Spleen (tissue), 11 donors: ENCODE measurements at regions not wholly inside any gene's neighbourhood (a gene's known extent, or its start where the extent isn't known, plus 50 kb on each side); places are given as distances from the start of the nearest gene placed in this dataset.

Experiments used
- DNase-seq: peaks from one replicate; pipeline ENCODE4 v3.0.0-alpha.2; 2020
- H3K27ac ChIP-seq, 8 donors: fragments of 200-600 bp; sonication (generic) in 7 of 8; 1 replicate in 4 of 8; 2 replicates in 4 of 8; pipeline versions ENCODE4 v1.5.0 to v1.8.0; 2016 to 2021; ENCODE audit warnings: inconsistent platforms in 4 of 8, mild to moderate bottlenecking in 4 of 8, moderate library complexity in 1 of 8
- H3K27me3 ChIP-seq, 7 donors: fragments of 200-600 bp; sonication (generic) in 6 of 7; replicated peaks in 1 of 7; 1 replicate in 4 of 7; 2 replicates in 3 of 7; pipeline versions ENCODE4 v1.5.0 to v1.8.0; 2016 to 2021; ENCODE audit warnings: inconsistent platforms in 3 of 7, mild to moderate bottlenecking in 1 of 7
- H3K36me3 ChIP-seq, 6 donors: fragments of 200-600 bp; sonication (generic) in 5 of 6; 1 replicate in 4 of 6; 2 replicates in 2 of 6; pipeline versions ENCODE4 v1.5.0 to v1.8.0; 2016 to 2021; ENCODE audit warnings: inconsistent platforms in 2 of 6
- H3K4me1 ChIP-seq, 6 donors: fragments of 200-600 bp; sonication (generic) in 5 of 6; 1 replicate in 3 of 6; 2 replicates in 3 of 6; pipeline versions ENCODE4 v1.5.0 to v1.8.0; 2016 to 2021; ENCODE audit warnings: inconsistent platforms in 3 of 6
- H3K4me3 ChIP-seq, 8 donors: fragments of 200-600 bp; sonication (generic) in 7 of 8; 1 replicate in 4 of 8; 2 replicates in 4 of 8; pipeline versions ENCODE4 v1.5.0 to v1.8.0; 2016 to 2021; ENCODE audit warnings: inconsistent platforms in 4 of 8, mild to moderate bottlenecking in 4 of 8, moderate library complexity in 2 of 8
- H3K9me3 ChIP-seq, 8 donors: fragments of 200-600 bp; sonication (generic) in 7 of 8; 1 replicate in 4 of 8; 2 replicates in 4 of 8; pipeline versions ENCODE4 v1.5.0 to v1.8.0; 2016 to 2021; ENCODE audit warnings: inconsistent platforms in 4 of 8
- CTCF ChIP-seq, 11 experiments: fragments of 200-600 bp in 7 of 11; fragments of 450-650 bp in 4 of 11; sonication (generic) in 4 of 11; IDR thresholded peaks in 8 of 11; conservative IDR thresholded peaks in 3 of 11; 1 replicate in 7 of 11; 2 replicates in 4 of 11; pipeline versions ENCODE4 v1.4.0 to v1.8.0; 2016 to 2021; ENCODE audit warnings: antibody characterized with exemption in 11 of 11, inconsistent platforms in 4 of 11, mild to moderate bottlenecking in 1 of 11
- POLR2A ChIP-seq, 3 donors: fragments of 450-650 bp; IDR thresholded peaks; one replicate each; pipeline ENCODE4 v1.5.1; 2017; ENCODE audit warnings: antibody characterized with exemption in 3 of 3, mild to moderate bottlenecking in 1 of 3
- POLR2AphosphoS5 ChIP-seq, 3 donors: sonication (generic); formaldehyde crosslinking; IDR thresholded peaks; one replicate each; pipeline ENCODE4 v1.5.1; 2017; ENCODE audit warnings: antibody characterized with exemption in 3 of 3
- WGBS, 5 donors: extraction: QIAGEN DNeasy Blood & Tissue Kit in 3 of 5; methylation state at CpG; one replicate each; pipeline versions ENCODE4 v1.1.5 to v1.1.7; 2013 to 2018; 5-methylcytosine and 5-hydroxymethylcytosine counted together
- intact Hi-C: fragments of 100-400 bp; cut with DNase I; formaldehyde crosslinking; loops from one replicate; pipeline ENCODE4 v1.15.0; 2023; ENCODE audit warnings: low total_unique reads
- donor health status: healthy with polysubstance abuse.
- donor health status: DM: no; HTN: no; CAD: no; lungs with moderate emphysema.
- donor health status: DM: no; HTN: no; CAD: no.
- donor health status: Bipolar disorder and iron deficiency.
- donor health status: healthy.
- donor health status: DM: no; HTN: no; CAD: no.
- donor health status: DM: yes; HTN: yes; CAD: no.

GRCh38 chr11:21924262-21924661 is 268.6 kb upstream of the ANO5 start:
- no peak for TF ChIP-seq POLR2AphosphoS5 (IDR thresholded peaks at IDR 0.05)
- TF ChIP-seq POLR2A (IDR thresholded peaks at IDR 0.05) = no peak
- no peak for TF ChIP-seq CTCF (IDR thresholded peaks at IDR 0.05 in 8 of 11, conservative IDR thresholded peaks at IDR 0.05 in 3 of 11)
- intact Hi-C loops = no loop called here
- H3K4me1 ChIP-seq = peaks cover 0 to 6% (median 0%) of the 10 kb centered on the region in 6 donors
- H3K4me3 ChIP-seq = no peak overlapping the region
- 38 to 94% (median 87%) methylated on average over 1 of the region's 1 CpG for WGBS, 5 donors
- H3K9me3 ChIP-seq = no peaks in the 10 kb centered on the region
- no peaks in the 10 kb centered on the region for H3K36me3 ChIP-seq
- H3K27ac ChIP-seq = no peak overlapping the region
- H3K27me3 ChIP-seq = no peaks in the 10 kb centered on the region
- DNase-seq = no peak

GRCh38 chr11:21927628-21928027 is 265.3 kb upstream of the ANO5 start:
- H3K4me1 ChIP-seq = peaks cover 0 to 6% (median 0%) of the 10 kb centered on the region in 6 donors
- H3K27me3 ChIP-seq = no peaks in the 10 kb centered on the region
- H3K4me3 ChIP-seq = no peak overlapping the region
- whole genome bisulfite sequencing, 5 donors = 37 to 62% (median 50%) methylated on average over 3 of the region's 3 CpGs
- TF ChIP-seq POLR2AphosphoS5 (IDR thresholded peaks at IDR 0.05) = no peak
- no peak for TF ChIP-seq CTCF (IDR thresholded peaks at IDR 0.05 in 8 of 11, conservative IDR thresholded peaks at IDR 0.05 in 3 of 11)
- no peak for TF ChIP-seq POLR2A (IDR thresholded peaks at IDR 0.05)
- intact Hi-C loops = no loop called here
- no peak overlapping the region for H3K27ac ChIP-seq
- H3K9me3 ChIP-seq = no peaks in the 10 kb centered on the region
- H3K36me3 ChIP-seq = no peaks in the 10 kb centered on the region
- DNase-seq = no peak

- TF ChIP-seq CTCF (IDR thresholded peaks at IDR 0.05 in 8 of 11, conservative IDR thresholded peaks at IDR 0.05 in 3 of 11) (no peak), POLR2A (IDR thresholded peaks at IDR 0.05) (no peak), POLR2AphosphoS5 (IDR thresholded peaks at IDR 0.05) (no peak)
- Histone ChIP-seq H3K9me3 (no peaks in the 10 kb centered on the region), H3K4me1 (peaks cover 0 to 6% (median 0%) of the 10 kb centered on the region in 6 donors), H3K4me3 (no peak overlapping the region), H3K36me3 (no peaks in the 10 kb centered on the region), H3K27ac (peak overlapping the region in 1 of 8 donors; percentile 25), H3K27me3 (no peaks in the 10 kb centered on the region)
- no peak for DNase-seq
- 58 to 70% (median 67%) methylated on average over 2 of the region's 2 CpGs for WGBS, 5 donors
- intact Hi-C loops = no loop called here
Measured at GRCh38 chr11:21928847-21929246, 264.0 kb upstream of the ANO5 start.

- Histone ChIP-seq H3K4me3 (no peak overlapping the region), H3K27me3 (no peaks in the 10 kb centered on the region), H3K36me3 (no peaks in the 10 kb centered on the region), H3K4me1 (peaks cover 0 to 6% (median 0%) of the 10 kb centered on the region in 6 donors), H3K9me3 (no peaks in the 10 kb centered on the region), H3K27ac (no peak overlapping the region)
- intact Hi-C loops = no loop called here
- DNase-seq = no peak
- WGBS, 5 donors = 86 to 93% (median 88%) methylated on average over 2 of the region's 2 CpGs
- TF ChIP-seq CTCF (IDR thresholded peaks at IDR 0.05 in 8 of 11, conservative IDR thresholded peaks at IDR 0.05 in 3 of 11) (no peak), POLR2A (IDR thresholded peaks at IDR 0.05) (no peak), POLR2AphosphoS5 (IDR thresholded peaks at IDR 0.05) (no peak)
Measured at GRCh38 chr11:21930408-21930807, 262.5 kb upstream of the ANO5 start.
